ENCODE measurements at regions not wholly inside any gene's neighbourhood (a gene's known extent, or its start where the extent isn't known, plus 50 kb on each side); places are given as distances from the start of the nearest gene placed in this dataset.
"Not testable (repeated sequence)": the region's sequence is repeated elsewhere in the genome, so short reads cannot be mapped to it uniquely, and the experiment has no call there.

GRCh38 chr6:138659998-138660397 lies 113.6 kb upstream of the CCDC28A start:
- peaks cover 14% of the 10 kb centered on the region for H3K27me3 Mint-ChIP-seq
- CTCF ChIA-PET, result interaction anchor here (0.8 kb wide), 1 partner anchor 19 kb away, joined by 3 read pairs; no protein-coding TSS in a partner anchor
- POLR2A ChIA-PET, result no interaction called here

GRCh38 chr6:138662471-138662870 lies 111.1 kb upstream of the CCDC28A start:
- H3K27me3 Mint-ChIP-seq, result peaks cover 5% of the 10 kb centered on the region
- POLR2A ChIA-PET, result no interaction called here
- CTCF ChIA-PET, result interaction anchor here (0.7 to 1.2 kb wide), 2 partner anchors 11 to 39 kb away, joined by 3 read pairs; no protein-coding TSS in a partner anchor
- no peak overlapping the region for H3K4me3 Mint-ChIP-seq
- H3K4me1 Mint-ChIP-seq, result no peaks in the 10 kb centered on the region
- no peak for DNase-seq
- H3K9me3 Mint-ChIP-seq, result no peaks in the 10 kb centered on the region
- H3K36me3 Mint-ChIP-seq (ENCODE audit: low read depth), result no peaks in the 10 kb centered on the region
- no peak overlapping the region for H3K27ac Mint-ChIP-seq

More at GRCh38 chr6:138659998-138660397, 113.6 kb upstream of the CCDC28A start:
- H3K4me3 Mint-ChIP-seq, result no peak overlapping the region
- no peak for DNase-seq
- H3K4me1 Mint-ChIP-seq, result peaks cover 7% of the 10 kb centered on the region
- H3K27ac Mint-ChIP-seq, result no peak overlapping the region
- H3K9me3 Mint-ChIP-seq, result no peaks in the 10 kb centered on the region
- H3K36me3 Mint-ChIP-seq (ENCODE audit: low read depth), result no peaks in the 10 kb centered on the region

- no peaks in the 10 kb centered on the region for H3K9me3 Mint-ChIP-seq
- peaks cover 3% of the 10 kb centered on the region for H3K27me3 Mint-ChIP-seq
- no peaks in the 10 kb centered on the region for H3K4me1 Mint-ChIP-seq
- H3K4me3 Mint-ChIP-seq, result no peak overlapping the region
- no peak overlapping the region for H3K27ac Mint-ChIP-seq
- ChIA-PET POLR2A (interaction anchor here (1.0 to 1.5 kb wide), 3 partner anchors 9 to 28 kb away, joined by 3 to 4 read pairs (median 4); no protein-coding TSS in a partner anchor), CTCF (no interaction called here)
- H3K36me3 Mint-ChIP-seq (ENCODE audit: low read depth), result no peaks in the 10 kb centered on the region
- no peak for DNase-seq
These were observed 109.7 kb upstream of the CCDC28A start for GRCh38 chr6:138663892-138664291.

- no peaks in the 10 kb centered on the region for H3K9me3 Mint-ChIP-seq
- peaks cover 3% of the 10 kb centered on the region for H3K27me3 Mint-ChIP-seq
- no peaks in the 10 kb centered on the region for H3K4me1 Mint-ChIP-seq
- H3K36me3 Mint-ChIP-seq (ENCODE audit: low read depth), result no peaks in the 10 kb centered on the region
- ChIA-PET POLR2A (interaction anchor here (1.0 to 1.5 kb wide), 3 partner anchors 10 to 27 kb away, joined by 3 to 4 read pairs (median 4); no protein-coding TSS in a partner anchor), CTCF (no interaction called here)
- no peak for DNase-seq
- H3K27ac Mint-ChIP-seq, result no peak overlapping the region
- H3K4me3 Mint-ChIP-seq, result no peak overlapping the region
These were observed 108.8 kb upstream of the CCDC28A start for GRCh38 chr6:138664745-138665144.

GRCh38 chr6:138666636-138667035 lies 106.9 kb upstream of the CCDC28A start:
- no peaks in the 10 kb centered on the region for H3K9me3 Mint-ChIP-seq
- POLR2A ChIA-PET, result no interaction called here
- H3K36me3 Mint-ChIP-seq (ENCODE audit: low read depth), result no peaks in the 10 kb centered on the region
- CTCF ChIA-PET, result no interaction called here
- no peak overlapping the region for H3K27ac Mint-ChIP-seq
- no peak for DNase-seq
- no peak overlapping the region for H3K4me3 Mint-ChIP-seq
- peaks cover under 1% of the 10 kb centered on the region for H3K27me3 Mint-ChIP-seq
- H3K4me1 Mint-ChIP-seq, result no peaks in the 10 kb centered on the region

GRCh38 chr6:138667408-138667807 lies 106.2 kb upstream of the CCDC28A start:
- H3K36me3 Mint-ChIP-seq (ENCODE audit: low read depth), result no peaks in the 10 kb centered on the region
- ChIA-PET CTCF (interaction anchor here (0.5 kb wide), 1 partner anchor 1875 kb away, joined by 3 read pairs; the partner anchor contains the start of gene MAP3K5), POLR2A (no interaction called here)
- H3K4me1 Mint-ChIP-seq, result no peaks in the 10 kb centered on the region
- DNase-seq, result no peak
- no peaks in the 10 kb centered on the region for H3K9me3 Mint-ChIP-seq
- H3K27me3 Mint-ChIP-seq, result peaks cover 2% of the 10 kb centered on the region
- no peak overlapping the region for H3K4me3 Mint-ChIP-seq
- H3K27ac Mint-ChIP-seq, result no peak overlapping the region

GRCh38 chr6:138671351-138671750 lies 102.2 kb upstream of the CCDC28A start:
- ChIA-PET CTCF (no interaction called here), POLR2A (no interaction called here)
- no peaks in the 10 kb centered on the region for H3K4me1 Mint-ChIP-seq
- peaks cover 2% of the 10 kb centered on the region for H3K27me3 Mint-ChIP-seq
- H3K9me3 Mint-ChIP-seq, result no peaks in the 10 kb centered on the region
- H3K36me3 Mint-ChIP-seq (ENCODE audit: low read depth), result no peaks in the 10 kb centered on the region
- no peak for DNase-seq
- no peak overlapping the region for H3K4me3 Mint-ChIP-seq
- no peak overlapping the region for H3K27ac Mint-ChIP-seq

GRCh38 chr6:138673346-138674014 lies 100.1 kb upstream of the CCDC28A start:
- Mint-ChIP-seq H3K4me3 (no peak overlapping the region), H3K4me1 (no peaks in the 10 kb centered on the region), H3K27me3 (peaks cover 4% of the 10 kb centered on the region), H3K9me3 (no peaks in the 10 kb centered on the region), H3K27ac (no peak overlapping the region), H3K36me3 (ENCODE audit: low read depth) (no peaks in the 10 kb centered on the region)
- POLR2A ChIA-PET, result interaction anchor here (0.8 kb wide), 1 partner anchor 13 kb away, joined by 3 read pairs; no protein-coding TSS in a partner anchor
- DNase-seq, result no peak
- CTCF ChIA-PET, result interaction anchor here (0.7 to 1.2 kb wide), 4 partner anchors 10 to 557 kb away, joined by 3 to 4 read pairs (median 4); no protein-coding TSS in a partner anchor

GRCh38 chr6:138674444-138674843 lies 99.1 kb upstream of the CCDC28A start:
- H3K27ac Mint-ChIP-seq; H3K36me3 Mint-ChIP-seq (ENCODE audit: low read depth): not testable (repeated sequence)

GRCh38 chr6:138677538-138677937 lies 96.0 kb upstream of the CCDC28A start:
- H3K36me3 Mint-ChIP-seq (ENCODE audit: low read depth), result no peaks in the 10 kb centered on the region
- H3K27ac Mint-ChIP-seq, result no peak overlapping the region
- DNase-seq, result no peak
- no peaks in the 10 kb centered on the region for H3K4me1 Mint-ChIP-seq
- H3K9me3 Mint-ChIP-seq, result no peaks in the 10 kb centered on the region
- CTCF ChIA-PET, result no interaction called here
- POLR2A ChIA-PET, result no interaction called here
- H3K27me3 Mint-ChIP-seq, result peaks cover 6% of the 10 kb centered on the region
- H3K4me3 Mint-ChIP-seq, result no peak overlapping the region

More at GRCh38 chr6:138674444-138674843, 99.1 kb upstream of the CCDC28A start:
- H3K4me3 Mint-ChIP-seq, H3K27me3 Mint-ChIP-seq, DNase-seq, H3K9me3 Mint-ChIP-seq, H3K4me1 Mint-ChIP-seq, POLR2A ChIA-PET: not testable (repeated sequence)
- CTCF ChIA-PET, result interaction anchor here (0.7 kb wide), 1 partner anchor 558 kb away, joined by 3 read pairs; no protein-coding TSS in a partner anchor

GRCh38 chr6:138678168-138678567 lies 95.4 kb upstream of the CCDC28A start:
- H3K4me3 Mint-ChIP-seq, result no peak overlapping the region
- H3K27ac Mint-ChIP-seq, result no peak overlapping the region
- no peaks in the 10 kb centered on the region for H3K4me1 Mint-ChIP-seq
- POLR2A ChIA-PET, result no interaction called here
- no peak for DNase-seq
- CTCF ChIA-PET, result interaction anchor here (1.7 kb wide), 1 partner anchor 14 kb away, joined by 7 read pairs; no protein-coding TSS in a partner anchor
- no peaks in the 10 kb centered on the region for H3K36me3 Mint-ChIP-seq (ENCODE audit: low read depth)
- H3K9me3 Mint-ChIP-seq, result no peaks in the 10 kb centered on the region
- peaks cover 6% of the 10 kb centered on the region for H3K27me3 Mint-ChIP-seq

GRCh38 chr6:138680085-138680484 lies 93.5 kb upstream of the CCDC28A start:
- no peak overlapping the region for H3K27ac Mint-ChIP-seq
- no peaks in the 10 kb centered on the region for H3K4me1 Mint-ChIP-seq
- no peaks in the 10 kb centered on the region for H3K9me3 Mint-ChIP-seq
- H3K36me3 Mint-ChIP-seq (ENCODE audit: low read depth), result no peaks in the 10 kb centered on the region
- ChIA-PET POLR2A (no interaction called here), CTCF (no interaction called here)
- H3K27me3 Mint-ChIP-seq, result peaks cover 6% of the 10 kb centered on the region
- no peak for DNase-seq
- no peak overlapping the region for H3K4me3 Mint-ChIP-seq

GRCh38 chr6:138681627-138682026 lies 91.9 kb upstream of the CCDC28A start:
- Mint-ChIP-seq H3K4me3 (no peak overlapping the region), H3K27me3 (peaks cover 6% of the 10 kb centered on the region), H3K27ac (no peak overlapping the region), H3K36me3 (ENCODE audit: low read depth) (no peaks in the 10 kb centered on the region), H3K4me1 (no peaks in the 10 kb centered on the region), H3K9me3 (no peaks in the 10 kb centered on the region)
- no peak for DNase-seq
- CTCF ChIA-PET, result no interaction called here
- POLR2A ChIA-PET, result no interaction called here

Data from activated CD4-positive, alpha-beta memory T cell treated with anti-CD3 and anti-CD28 coated beads, Interleukin-2, amount 10 ng/mL, durations not matched to agents 7 days and 5 days (primary cell).